LoVo (cell line): ENCODE measurements at regions not wholly inside any gene's neighbourhood (a gene's known extent, or its start where the extent isn't known, plus 50 kb on each side); places are given as distances from the start of the nearest gene placed in this dataset.
"Not testable (repeated sequence)": the region's sequence is repeated elsewhere in the genome, so short reads cannot be mapped to it uniquely, and the experiment has no call there.

ENCODE experiments used
- DNase-seq: peaks from one replicate; pipeline ENCODE4 v3.0.0-alpha.2; 2016; ENCODE audit warnings: low spot score

GRCh38 chr2:18311420-18312195, 248.8 kb downstream of the RDH14 start:
- DNase-seq = no peak

- no peak for DNase-seq
These were observed 250.8 kb downstream of the RDH14 start for GRCh38 chr2:18309627-18310026.

GRCh38 chr2:18309188-18309587, 251.3 kb downstream of the RDH14 start:
- DNase-seq = no peak

- no peak for DNase-seq
These were observed 255.6 kb downstream of the RDH14 start for GRCh38 chr2:18304849-18305248.

- no peak for DNase-seq
These were observed 258.9 kb downstream of the RDH14 start for GRCh38 chr2:18301421-18302139.

- DNase-seq = peak; percentile 36
These were observed 260.8 kb downstream of the RDH14 start for GRCh38 chr2:18299423-18300212.

GRCh38 chr2:18297534-18298058, 262.9 kb downstream of the RDH14 start:
- no peak for DNase-seq

- no peak for DNase-seq
These were observed 270.1 kb downstream of the RDH14 start for GRCh38 chr2:18290386-18290785.

- DNase-seq = no peak
These were observed 273.6 kb downstream of the RDH14 start for GRCh38 chr2:18286897-18287296.

- DNase-seq = no peak
These were observed 276.1 kb downstream of the RDH14 start for GRCh38 chr2:18284331-18284730.

- no peak for DNase-seq
These were observed 278.4 kb downstream of the RDH14 start for GRCh38 chr2:18282026-18282425.

GRCh38 chr2:18276583-18277075, 283.8 kb downstream of the RDH14 start:
- DNase-seq = no peak

GRCh38 chr2:18273205-18273604, 287.2 kb downstream of the RDH14 start:
- DNase-seq = no peak

- no peak for DNase-seq
These were observed 288.3 kb downstream of the RDH14 start for GRCh38 chr2:18272148-18272494.

GRCh38 chr2:18271370-18272147, 288.9 kb downstream of the RDH14 start:
- no peak for DNase-seq

GRCh38 chr2:18268400-18268799, 292.1 kb downstream of the RDH14 start:
- peak; percentile 2 for DNase-seq

GRCh38 chr2:18267501-18267900, 293.0 kb downstream of the RDH14 start:
- DNase-seq = no peak

- not testable (repeated sequence) for DNase-seq
These were observed 293.8 kb downstream of the RDH14 start for GRCh38 chr2:18266699-18267098.

GRCh38 chr2:18265614-18266586, 294.6 kb downstream of the RDH14 start:
- no peak for DNase-seq

GRCh38 chr2:18262601-18263000, 297.9 kb downstream of the RDH14 start:
- no peak for DNase-seq
